ENCODE measurements at regions not wholly inside any gene's neighbourhood (a gene's known extent, or its start where the extent isn't known, plus 50 kb on each side); places are given as distances from the start of the nearest gene placed in this dataset.
"Not testable (repeated sequence)": the region's sequence is repeated elsewhere in the genome, so short reads cannot be mapped to it uniquely, and the experiment has no call there.

GRCh38 chr2:8553643-8554042 lies 128.2 kb upstream of the ID2 start:
- no peak for DNase-seq

GRCh38 chr2:8554296-8554806 lies 127.5 kb upstream of the ID2 start:
- DNase-seq, result no peak

GRCh38 chr2:8555543-8555942 lies 126.3 kb upstream of the ID2 start:
- DNase-seq, result no peak

- no peak for DNase-seq
These were observed 123.8 kb upstream of the ID2 start for GRCh38 chr2:8558096-8558495.

GRCh38 chr2:8558956-8559355 lies 122.9 kb upstream of the ID2 start:
- DNase-seq, result no peak

- DNase-seq, result no peak
These were observed 122.1 kb upstream of the ID2 start for GRCh38 chr2:8559805-8560204.

- DNase-seq, result not testable (repeated sequence)
These were observed 120.2 kb upstream of the ID2 start for GRCh38 chr2:8561692-8562091.

GRCh38 chr2:8563814-8564474 lies 117.9 kb upstream of the ID2 start:
- DNase-seq, result no peak

GRCh38 chr2:8564475-8564874 lies 117.4 kb upstream of the ID2 start:
- no peak for DNase-seq

GRCh38 chr2:8565399-8566154 lies 116.3 kb upstream of the ID2 start:
- DNase-seq, result no peak

GRCh38 chr2:8566155-8566670 lies 115.6 kb upstream of the ID2 start:
- no peak for DNase-seq

- no peak for DNase-seq
These were observed 114.9 kb upstream of the ID2 start for GRCh38 chr2:8566774-8567468.

- no peak for DNase-seq
These were observed 114.2 kb upstream of the ID2 start for GRCh38 chr2:8567469-8568260.

- DNase-seq, result no peak
These were observed 113.1 kb upstream of the ID2 start for GRCh38 chr2:8568543-8569302.

- no peak for DNase-seq
These were observed 112.4 kb upstream of the ID2 start for GRCh38 chr2:8569332-8569930.

GRCh38 chr2:8570637-8571036 lies 111.2 kb upstream of the ID2 start:
- DNase-seq, result no peak

GRCh38 chr2:8571301-8571791 lies 110.5 kb upstream of the ID2 start:
- DNase-seq, result no peak

- peak; percentile 81 to 87 for DNase-seq
These were observed 109.9 kb upstream of the ID2 start for GRCh38 chr2:8571792-8572499.

GRCh38 chr2:8572712-8573233 lies 109.1 kb upstream of the ID2 start:
- DNase-seq, result peak; percentile 25 to 58

GRCh38 chr2:8573234-8573941 lies 108.5 kb upstream of the ID2 start:
- DNase-seq, result peak; percentile 98 to 99
